Stimulated activated CD4-positive, alpha-beta T cell treated with anti-CD3 and anti-CD28 coated beads, Interleukin-12 subunit alpha, Interleukin-12 subunit beta, amount 100 ng/mL, for 48 hours (primary cell): ENCODE measurements at regions not wholly inside any gene's neighbourhood (a gene's known extent, or its start where the extent isn't known, plus 50 kb on each side); places are given as distances from the start of the nearest gene placed in this dataset.
"Not testable (repeated sequence)": the region's sequence is repeated elsewhere in the genome, so short reads cannot be mapped to it uniquely, and the experiment has no call there.

Experiments
- DNase-seq, 3 donors: peaks; one replicate each; pipeline ENCODE4 v3.0.0-alpha.2; 2020; ENCODE audit warnings: low read depth in 2 of 3, low spot score in 1 of 3

- no peak for DNase-seq
Measured at GRCh38 chr12:72863671-72864070, 591.5 kb downstream of the TRHDE start.

- no peak for DNase-seq
Measured at GRCh38 chr12:72865921-72866320, 593.8 kb downstream of the TRHDE start.

GRCh38 chr12:72869024-72869423 is 596.9 kb downstream of the TRHDE start:
- no peak for DNase-seq

GRCh38 chr12:72872238-72872887 is 600.2 kb downstream of the TRHDE start:
- no peak for DNase-seq

- no peak for DNase-seq
Measured at GRCh38 chr12:72872996-72873395, 600.8 kb downstream of the TRHDE start.

- DNase-seq = no peak
Measured at GRCh38 chr12:72876092-72876491, 603.9 kb downstream of the TRHDE start.

- no peak for DNase-seq
Measured at GRCh38 chr12:72888693-72889092, 616.5 kb downstream of the TRHDE start.

- no peak for DNase-seq
Measured at GRCh38 chr12:72889791-72890190, 617.6 kb downstream of the TRHDE start.

GRCh38 chr12:72901685-72902084 is 629.5 kb downstream of the TRHDE start:
- DNase-seq = no peak

GRCh38 chr12:72925716-72926115 is 653.5 kb downstream of the TRHDE start:
- no peak for DNase-seq

GRCh38 chr12:72931838-72932237 is 659.7 kb downstream of the TRHDE start:
- not testable (repeated sequence) for DNase-seq

GRCh38 chr12:72937486-72937885 is 665.3 kb downstream of the TRHDE start:
- DNase-seq = no peak

- DNase-seq = no peak
Measured at GRCh38 chr12:72957454-72957853, 685.3 kb downstream of the TRHDE start.

- no peak for DNase-seq
Measured at GRCh38 chr12:72966684-72967083, 694.5 kb downstream of the TRHDE start.

GRCh38 chr12:72974954-72975555 is 702.9 kb downstream of the TRHDE start:
- no peak for DNase-seq

GRCh38 chr12:72978999-72979398 is 706.8 kb downstream of the TRHDE start:
- DNase-seq = no peak

GRCh38 chr12:72982356-72982755 is 710.2 kb downstream of the TRHDE start:
- DNase-seq = no peak

- no peak for DNase-seq
Measured at GRCh38 chr12:72986963-72987362, 714.8 kb downstream of the TRHDE start.

- no peak for DNase-seq
Measured at GRCh38 chr12:72989458-72989947, 717.3 kb downstream of the TRHDE start.

GRCh38 chr12:72995029-72995428 is 722.9 kb downstream of the TRHDE start:
- DNase-seq = not testable (repeated sequence)

- no peak for DNase-seq
Measured at GRCh38 chr12:72995616-72996015, 723.4 kb downstream of the TRHDE start.

GRCh38 chr12:73001806-73002205 is 729.6 kb downstream of the TRHDE start:
- not testable (repeated sequence) for DNase-seq

GRCh38 chr12:73002504-73002903 is 730.3 kb downstream of the TRHDE start:
- not testable (repeated sequence) for DNase-seq
